SH-SY5Y (cell line): ENCODE measurements at regions not wholly inside any gene's neighbourhood (a gene's known extent, or its start where the extent isn't known, plus 50 kb on each side); places are given as distances from the start of the nearest gene placed in this dataset.

Experiments
- GATA2 ChIP-seq: IDR thresholded peaks from 2 replicates; pipeline ENCODE4 v1.6.1; 2011; ENCODE audit warnings: mild to moderate bottlenecking, low read depth, low read length
- GATA3 ChIP-seq: IDR thresholded peaks from 2 replicates; pipeline ENCODE4 v1.6.1; 2011; ENCODE audit warnings: low read depth, mild to moderate bottlenecking, low read length, moderate library complexity

- peak; percentile 77 for TF ChIP-seq GATA2
- no peak for TF ChIP-seq GATA3
Measured at GRCh38 chr2:3126911-3127621, 250.6 kb downstream of the EIPR1 start.
